HG03432 (cell line): ENCODE measurements at regions not wholly inside any gene's neighbourhood (a gene's known extent, or its start where the extent isn't known, plus 50 kb on each side); places are given as distances from the start of the nearest gene placed in this dataset.

Source experiments
- ATAC-seq: cut with Tn5 transposase; IDR thresholded peaks from one replicate; pipeline ENCODE4 v1.9.1; 2021; ENCODE audit warnings: mild to moderate bottlenecking, moderate library complexity; ENCODE audit not compliant: unreplicated experiment

DNA sequence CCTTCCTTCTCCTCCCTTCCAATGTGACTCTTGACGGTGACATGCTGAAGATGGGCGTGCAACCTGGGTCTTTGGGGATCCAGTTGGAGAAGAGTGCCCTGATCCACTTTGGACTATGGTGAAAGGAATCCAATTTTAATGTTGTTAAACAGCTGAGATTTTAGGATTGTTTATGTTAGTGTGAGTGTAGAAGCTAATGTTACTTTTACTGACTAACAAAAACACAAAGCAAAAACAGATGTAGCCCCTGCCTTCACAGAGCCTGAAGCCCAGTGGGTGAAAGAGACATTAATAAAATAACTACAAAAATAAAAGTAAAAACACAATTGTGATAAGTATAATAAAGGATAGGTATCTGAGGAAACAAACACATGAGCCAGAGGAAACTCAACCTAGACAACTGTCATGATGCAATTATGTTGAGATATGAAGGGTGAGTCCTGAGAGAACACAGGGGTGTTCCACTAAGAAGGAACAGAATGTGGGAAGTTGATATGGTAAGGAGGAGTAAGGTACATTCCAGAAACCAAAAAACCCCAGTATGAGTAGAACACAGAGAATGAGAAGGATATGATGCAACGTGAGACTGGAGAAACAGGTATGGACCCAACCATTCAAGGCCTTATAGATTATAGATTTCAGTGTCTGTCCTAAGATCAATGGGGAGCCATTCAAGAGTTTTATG lies 115.1 kb upstream of the PMFBP1 start:
- ATAC-seq = no peak

- ATAC-seq = no peak
Observed at GRCh38 chr16:72285728-72286127, 113.8 kb upstream of the PMFBP1 start.

DNA sequence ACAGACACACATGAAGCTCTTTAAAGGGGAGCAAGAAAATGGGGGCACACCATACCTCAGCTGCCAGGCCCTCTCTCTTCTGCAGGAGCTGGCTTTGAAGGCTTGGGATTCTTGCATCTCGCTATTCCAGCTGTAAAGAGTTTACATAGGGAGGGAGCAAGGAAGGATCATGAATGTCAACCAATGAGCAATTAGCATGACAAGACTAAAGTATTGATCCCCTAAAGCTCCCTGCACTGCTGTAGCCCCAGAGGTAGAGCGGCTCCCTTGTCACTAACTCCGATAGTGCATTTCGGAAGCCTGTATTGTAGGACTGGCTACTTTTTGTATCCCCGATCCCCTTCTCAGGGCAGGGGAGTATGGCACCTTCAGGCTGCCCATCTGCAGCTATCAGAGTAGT lies 113.4 kb upstream of the PMFBP1 start:
- no peak for ATAC-seq

GRCh38 chr16:72284042-72284789 lies 112.3 kb upstream of the PMFBP1 start:
- no peak for ATAC-seq

GRCh38 chr16:72282362-72282761 lies 110.4 kb upstream of the PMFBP1 start:
- ATAC-seq = no peak

- no peak for ATAC-seq
Observed at GRCh38 chr16:72278301-72278700, 106.3 kb upstream of the PMFBP1 start.

DNA sequence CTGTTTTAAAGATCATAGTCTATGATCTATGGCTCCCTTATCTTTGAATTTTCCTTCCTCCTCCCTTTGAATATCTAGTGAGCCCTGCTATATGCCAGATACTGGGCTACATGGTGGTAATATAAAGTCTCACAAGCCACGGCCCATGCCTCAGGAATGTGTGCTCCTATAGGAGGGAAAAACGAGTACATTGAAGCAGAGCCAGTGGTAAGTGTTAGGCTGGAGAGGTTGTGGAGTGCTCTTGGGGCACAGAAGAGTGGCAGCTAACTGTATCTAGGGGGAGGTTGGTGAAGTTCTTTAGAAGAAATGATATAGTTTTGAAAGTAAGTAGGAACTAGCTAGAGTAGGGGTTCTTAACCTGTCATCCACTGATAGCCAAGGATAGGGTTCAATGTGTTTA lies 105.8 kb upstream of the PMFBP1 start:
- no peak for ATAC-seq

GRCh38 chr16:72271699-72272240 lies 99.8 kb upstream of the PMFBP1 start:
- ATAC-seq = no peak

GRCh38 chr16:72270531-72270930 lies 98.6 kb upstream of the PMFBP1 start:
- ATAC-seq = no peak

DNA sequence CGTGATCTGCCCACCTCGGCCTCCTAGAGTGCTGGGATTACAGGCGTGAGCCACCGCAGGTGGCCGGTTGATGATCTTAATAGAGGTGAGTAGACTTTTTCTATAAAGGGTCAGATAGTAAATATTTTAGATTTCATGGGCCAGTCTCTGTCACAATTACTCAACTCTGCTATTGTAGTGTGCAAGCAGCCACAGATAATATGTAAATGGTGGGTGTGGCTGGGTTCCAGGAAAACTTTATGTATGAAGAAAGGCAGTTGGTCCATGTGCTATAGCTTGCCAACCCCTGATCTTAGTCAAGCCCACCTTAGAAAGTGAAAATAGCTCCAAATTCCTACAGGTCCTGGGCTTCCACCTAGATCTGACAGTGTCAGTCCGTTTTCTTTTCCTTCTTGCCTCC lies 94.9 kb upstream of the PMFBP1 start:
- ATAC-seq = no peak

DNA sequence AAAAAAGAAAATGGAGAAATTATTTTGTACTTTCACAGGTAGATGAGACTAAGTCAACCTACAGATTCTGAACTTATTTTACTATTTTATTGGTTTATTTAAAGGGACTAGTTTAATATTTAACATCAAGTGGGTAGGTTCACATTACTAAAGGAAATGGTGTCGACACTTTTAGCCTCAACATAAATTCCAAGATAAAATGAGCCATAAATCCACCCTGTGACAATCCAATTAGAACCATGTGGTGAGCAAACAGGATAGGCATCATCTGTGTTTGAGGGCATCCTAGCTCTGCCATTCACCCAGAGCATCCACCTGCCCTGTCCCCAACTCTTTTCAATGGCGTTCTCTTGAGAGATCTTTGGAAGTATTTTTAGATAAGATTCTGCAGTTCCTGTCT lies 92.8 kb upstream of the PMFBP1 start:
- ATAC-seq = no peak

DNA sequence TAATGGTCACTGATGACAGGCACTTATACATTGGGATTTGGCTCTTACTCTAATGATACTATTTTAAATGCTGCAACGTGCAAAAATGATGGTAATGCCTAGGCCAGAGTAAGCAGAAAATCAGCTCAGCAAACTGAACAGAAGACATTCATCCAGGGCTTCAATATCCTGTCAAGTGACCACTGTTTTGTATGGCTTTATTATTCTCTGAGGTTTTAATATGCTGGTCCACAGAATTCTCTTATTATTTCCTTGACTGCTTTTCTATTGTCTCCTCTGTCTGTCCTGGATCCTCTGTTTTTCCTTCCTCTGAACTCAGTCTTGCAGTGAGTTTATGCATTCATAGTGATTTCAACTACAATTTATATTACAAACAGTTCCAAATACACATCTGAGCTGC lies 90.8 kb upstream of the PMFBP1 start:
- no peak for ATAC-seq

GRCh38 chr16:72261127-72261526 lies 89.2 kb upstream of the PMFBP1 start:
- no peak for ATAC-seq

- ATAC-seq = no peak
Observed at GRCh38 chr16:72256398-72257066, 84.6 kb upstream of the PMFBP1 start.

DNA sequence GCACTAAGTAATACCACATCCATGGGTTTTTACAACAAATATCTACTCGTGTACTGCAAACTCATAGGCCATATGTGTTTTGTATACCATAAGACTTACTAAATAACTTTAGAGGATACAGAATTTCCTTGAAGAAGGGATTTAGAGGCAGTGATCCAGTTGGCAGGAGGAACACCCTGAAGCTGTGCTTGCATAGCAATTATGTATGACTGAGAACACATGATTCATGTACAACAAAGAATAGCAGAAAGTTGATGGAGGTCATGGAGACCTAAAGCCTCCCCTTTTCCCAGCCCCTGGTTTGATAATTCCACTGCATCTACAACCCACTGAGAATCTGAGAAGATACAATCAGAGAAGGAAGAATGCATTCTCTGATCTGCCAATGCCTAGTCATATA lies 83.8 kb upstream of the PMFBP1 start:
- no peak for ATAC-seq

DNA sequence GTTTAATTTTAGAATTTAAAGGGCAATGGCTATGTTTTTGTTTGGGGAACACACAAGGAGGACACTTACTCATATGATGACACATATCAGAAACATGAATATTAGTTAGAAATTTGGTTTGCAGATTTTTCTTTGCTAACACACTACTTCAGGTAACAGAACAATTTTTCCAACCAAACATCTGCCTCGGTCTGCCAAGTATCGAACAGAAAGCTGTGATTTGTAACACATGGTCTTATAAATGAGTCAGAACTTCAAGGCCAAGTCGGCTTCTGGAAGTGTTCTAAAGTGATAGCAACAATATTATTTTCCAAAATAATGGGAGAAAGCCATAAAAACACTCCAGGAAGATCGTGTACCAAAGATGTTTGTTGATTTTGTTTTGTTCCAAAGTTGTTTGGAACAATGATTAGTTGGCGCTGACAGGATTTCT lies 75.9 kb upstream of the PMFBP1 start:
- no peak for ATAC-seq

DNA sequence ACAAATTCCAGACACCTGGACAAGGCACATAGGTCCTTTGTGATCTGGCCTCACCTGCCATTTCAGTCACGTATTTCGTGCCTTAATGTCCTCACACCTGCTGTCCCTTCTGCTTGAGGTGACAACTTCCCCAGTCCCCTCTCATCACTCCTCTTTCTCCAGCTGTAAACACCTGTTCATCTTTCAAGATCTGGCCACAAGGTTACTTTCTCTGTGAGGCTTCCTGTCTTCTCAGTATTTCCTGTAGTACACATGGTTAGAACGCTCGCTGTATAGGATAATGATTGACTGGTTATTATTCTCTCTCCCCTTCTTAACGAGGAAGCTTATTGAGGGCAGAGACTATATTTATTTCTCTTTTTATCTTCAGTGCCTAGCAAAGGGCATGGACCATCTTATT lies 74.5 kb upstream of the PMFBP1 start:
- ATAC-seq = peak; percentile 97

GRCh38 chr16:72244853-72245252 lies 72.9 kb upstream of the PMFBP1 start:
- no peak for ATAC-seq

DNA sequence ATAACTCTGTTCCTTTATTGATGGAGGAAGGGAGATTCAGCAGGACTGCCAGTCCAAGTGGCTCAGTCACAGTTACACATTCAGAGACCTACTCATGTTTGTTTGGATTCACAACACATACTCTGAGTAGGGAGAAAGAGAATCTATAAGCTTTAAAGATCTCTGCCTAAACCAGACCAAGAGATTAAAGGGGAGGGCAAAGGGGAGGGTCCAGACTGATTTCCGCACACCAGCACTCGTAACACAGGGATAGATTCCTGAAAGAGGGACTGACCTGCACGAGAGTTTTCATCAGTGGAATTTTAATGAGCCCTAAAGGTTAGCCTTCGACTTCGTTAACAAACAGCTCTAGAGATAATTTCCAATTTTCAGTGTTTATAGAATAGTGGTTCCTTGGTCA lies 71.7 kb upstream of the PMFBP1 start:
- no peak for ATAC-seq

- no peak for ATAC-seq
Observed at GRCh38 chr16:72242757-72243156, 70.8 kb upstream of the PMFBP1 start.

GRCh38 chr16:72241930-72242329 lies 70.0 kb upstream of the PMFBP1 start:
- ATAC-seq = no peak

GRCh38 chr16:72241008-72241407 lies 69.1 kb upstream of the PMFBP1 start:
- no peak for ATAC-seq
